ENCODE measurements at regions not wholly inside any gene's neighbourhood (a gene's known extent, or its start where the extent isn't known, plus 50 kb on each side); places are given as distances from the start of the nearest gene placed in this dataset.
"Not testable (repeated sequence)": the region's sequence is repeated elsewhere in the genome, so short reads cannot be mapped to it uniquely, and the experiment has no call there.

- DNase-seq (ENCODE audit: low spot score), result no peak
Observed at GRCh38 chr13:53285896-53286430, 257.4 kb downstream of the OLFM4 start.

- DNase-seq (ENCODE audit: low spot score), result no peak
Observed at GRCh38 chr13:53298396-53298795, 269.8 kb downstream of the OLFM4 start.

DNA sequence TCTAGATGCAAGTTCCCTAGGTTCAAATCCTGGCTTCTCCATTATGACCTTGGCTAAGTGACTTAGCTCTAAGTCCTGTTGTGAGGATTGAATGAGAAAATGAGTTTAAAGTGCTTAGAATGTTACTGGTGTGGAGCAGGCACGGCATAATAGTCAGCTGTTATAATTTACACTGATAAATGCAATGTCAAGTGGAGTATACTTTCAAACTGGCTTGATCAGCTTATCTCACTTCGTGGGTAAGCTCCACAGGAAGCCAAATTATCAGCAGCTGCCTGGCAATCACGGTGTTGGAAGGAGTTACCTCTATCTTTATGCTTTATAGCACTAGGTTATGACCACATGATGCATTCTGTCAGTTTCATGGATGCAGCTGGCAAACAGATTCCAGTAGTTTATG, 272.8 kb downstream of the OLFM4 start:
- DNase-seq (ENCODE audit: low spot score), result no peak

DNA sequence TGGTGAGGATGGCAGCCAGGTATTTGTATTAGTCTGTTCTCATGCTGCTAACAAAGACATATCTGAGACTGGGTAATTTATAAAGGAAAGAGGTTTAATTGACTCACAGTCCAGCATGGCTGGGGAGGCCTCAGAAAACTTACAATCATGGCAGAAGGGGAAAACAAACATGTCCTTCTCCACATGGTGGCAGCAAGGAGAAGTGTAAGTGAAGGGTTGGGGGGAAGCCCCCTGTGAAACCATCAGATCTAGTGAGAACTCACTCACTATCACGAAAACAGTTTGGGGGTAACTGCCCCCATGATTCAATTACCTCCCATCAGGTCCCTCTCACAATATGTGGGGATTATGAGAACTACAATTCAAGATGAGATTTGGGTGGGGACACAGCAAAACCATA, 276.8 kb downstream of the OLFM4 start:
- DNase-seq (ENCODE audit: low spot score), result not testable (repeated sequence)

- DNase-seq (ENCODE audit: low spot score), result no peak
Observed at GRCh38 chr13:53310786-53311185, 282.2 kb downstream of the OLFM4 start.

DNA sequence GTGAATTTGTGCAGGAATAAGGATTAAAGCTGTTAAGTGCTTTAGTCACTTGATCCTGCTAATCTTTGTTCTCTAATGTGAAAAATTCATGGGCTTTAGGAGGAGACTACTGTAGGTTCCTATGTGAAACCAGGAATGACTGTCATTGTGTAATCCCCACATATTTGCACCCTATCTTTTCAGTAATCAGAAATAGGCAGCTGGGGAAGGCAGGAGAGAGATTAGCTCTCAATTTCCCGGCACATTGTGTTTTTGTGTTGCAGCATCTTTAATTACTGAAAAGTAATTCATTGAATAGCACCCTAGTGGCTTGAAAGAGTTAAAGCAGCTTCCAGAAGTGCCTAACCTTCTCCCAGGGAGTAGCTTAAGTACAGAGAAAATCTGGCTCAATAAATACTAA, 282.9 kb downstream of the OLFM4 start:
- no peak for DNase-seq (ENCODE audit: low spot score)

GRCh38 chr13:53321296-53321801, 292.7 kb downstream of the OLFM4 start:
- DNase-seq (ENCODE audit: low spot score), result no peak

- DNase-seq (ENCODE audit: low spot score), result no peak
Observed at GRCh38 chr13:53324656-53325055, 296.0 kb downstream of the OLFM4 start.

DNA sequence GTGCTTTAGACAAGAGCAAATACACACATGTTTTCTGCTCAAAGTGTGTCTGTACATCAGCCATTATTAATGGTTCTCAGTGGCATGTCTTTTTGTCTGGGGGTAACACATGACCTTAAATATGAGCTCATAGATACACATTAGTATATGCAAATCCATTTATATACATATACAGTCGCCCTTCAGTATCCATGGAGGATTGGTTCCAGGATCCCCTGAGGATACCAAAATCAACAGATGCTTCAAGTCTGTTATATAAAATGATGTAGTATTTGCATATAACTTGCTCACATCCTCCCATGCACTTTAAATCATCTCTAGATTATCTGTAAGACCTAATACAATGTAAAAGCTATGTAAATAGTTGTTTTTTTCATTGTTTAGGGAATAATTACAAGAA, 298.1 kb downstream of the OLFM4 start:
- no peak for DNase-seq (ENCODE audit: low spot score)

- no peak for DNase-seq (ENCODE audit: low spot score)
Observed at GRCh38 chr13:53327680-53328315, 299.2 kb downstream of the OLFM4 start.

- no peak for DNase-seq (ENCODE audit: low spot score)
Observed at GRCh38 chr13:53336441-53337160, 308.0 kb downstream of the OLFM4 start.

DNA sequence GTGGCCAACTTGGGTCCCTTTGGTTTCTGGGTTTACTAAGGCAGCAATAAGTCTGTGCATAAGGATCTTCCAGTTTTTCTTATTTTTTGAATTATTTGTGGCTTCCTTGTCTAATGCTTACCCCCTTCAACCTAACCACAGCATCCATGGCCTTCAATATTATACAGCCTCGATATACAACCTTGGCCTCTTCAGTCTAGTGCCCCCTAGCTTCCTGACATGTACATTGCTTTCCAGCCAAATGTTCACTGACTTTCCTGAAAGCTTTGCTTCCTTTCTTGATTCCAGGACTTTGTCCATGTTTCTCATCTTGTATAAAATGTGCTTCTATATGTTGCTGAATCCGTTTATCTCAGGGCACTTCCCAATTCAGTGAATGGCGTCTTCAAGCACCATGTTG, 310.1 kb downstream of the OLFM4 start:
- no peak for DNase-seq (ENCODE audit: low spot score)

- DNase-seq (ENCODE audit: low spot score), result no peak
Observed at GRCh38 chr13:53340505-53341143, 312.0 kb downstream of the OLFM4 start.

- DNase-seq (ENCODE audit: low spot score), result no peak
Observed at GRCh38 chr13:53341144-53341510, 312.5 kb downstream of the OLFM4 start.

GRCh38 chr13:53342623-53343360, 314.2 kb downstream of the OLFM4 start:
- no peak for DNase-seq (ENCODE audit: low spot score)

GRCh38 chr13:53343361-53343744, 314.7 kb downstream of the OLFM4 start:
- DNase-seq (ENCODE audit: low spot score), result no peak

DNA sequence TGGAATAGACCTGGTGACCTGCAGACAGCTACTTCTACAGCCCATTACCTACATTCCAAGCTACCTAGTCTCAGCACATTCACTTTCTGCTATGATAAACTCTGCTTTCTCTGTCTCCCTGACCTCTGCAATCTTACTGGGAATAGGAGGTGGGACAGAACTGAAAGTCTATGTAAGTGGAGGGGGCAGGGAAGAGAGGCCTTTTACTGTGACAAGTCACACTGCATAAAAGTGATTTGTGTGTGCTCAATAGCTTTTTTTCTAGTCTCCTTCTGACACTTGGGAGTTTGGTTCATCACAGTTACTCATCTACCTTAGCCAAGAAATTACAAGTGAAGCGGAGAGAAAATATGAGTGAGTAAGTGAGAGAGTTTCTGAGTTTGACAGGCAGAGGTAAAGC, 322.4 kb downstream of the OLFM4 start:
- DNase-seq (ENCODE audit: low spot score), result no peak

GRCh38 chr13:53357582-53357981, 329.0 kb downstream of the OLFM4 start:
- no peak for DNase-seq (ENCODE audit: low spot score)

- no peak for DNase-seq (ENCODE audit: low spot score)
Observed at GRCh38 chr13:53368948-53369347, 340.3 kb downstream of the OLFM4 start.

DNA sequence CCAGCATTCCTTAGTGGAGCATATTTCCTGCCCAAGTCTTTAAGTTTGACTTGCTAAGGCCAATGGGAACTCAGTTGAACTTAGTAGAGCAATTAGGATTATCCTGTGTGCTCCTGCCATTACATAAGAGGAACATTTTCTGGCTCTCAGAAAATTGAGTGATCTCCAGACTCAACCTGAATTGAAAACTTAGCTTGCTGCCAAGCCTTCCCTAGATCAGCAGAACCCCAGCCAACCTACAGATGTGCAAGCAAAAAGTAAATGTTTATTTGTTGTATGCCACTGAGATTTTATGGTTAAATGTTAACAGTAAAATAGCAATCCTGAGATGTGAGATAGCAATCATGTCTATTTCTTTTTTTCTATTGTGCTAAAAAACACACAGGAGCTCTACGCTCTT, 350.9 kb downstream of the OLFM4 start:
- no peak for DNase-seq (ENCODE audit: low spot score)

DNA sequence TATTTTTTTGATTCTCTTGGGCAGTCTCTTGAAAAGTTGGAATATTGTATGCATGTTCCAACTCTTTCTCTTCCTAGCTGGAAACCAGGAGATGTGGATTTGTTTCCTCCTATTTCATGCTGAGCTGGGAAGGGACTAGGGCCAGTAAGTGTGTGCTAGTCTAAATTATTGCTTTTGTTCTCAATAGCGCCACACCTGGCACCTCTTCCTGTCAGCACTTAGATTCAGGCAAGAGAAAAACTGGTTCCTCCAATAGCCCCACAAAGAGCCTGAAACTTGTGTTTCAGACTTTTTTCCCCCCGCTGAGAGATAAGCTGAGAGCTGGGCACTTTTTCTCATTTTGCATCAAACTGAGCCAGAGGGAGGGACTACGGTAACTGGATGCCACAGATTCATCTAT, 353.4 kb downstream of the OLFM4 start:
- DNase-seq (ENCODE audit: low spot score), result no peak

GRCh38 chr13:53398051-53398450, 369.4 kb downstream of the OLFM4 start:
- no peak for DNase-seq (ENCODE audit: low spot score)
